Muscle of back (tissue), 3 donors: ENCODE measurements at regions not wholly inside any gene's neighbourhood (a gene's known extent, or its start where the extent isn't known, plus 50 kb on each side); places are given as distances from the start of the nearest gene placed in this dataset.
"Not testable (repeated sequence)": the region's sequence is repeated elsewhere in the genome, so short reads cannot be mapped to it uniquely, and the experiment has no call there.

ENCODE experiments used
- DNase-seq, 3 donors: peaks; one replicate each; pipeline versions ENCODE4 v3.0.0 to v3.0.0-alpha.2; 2013

- DNase-seq: no peak
Observed at GRCh38 chr2:77578354-77578753, 56.2 kb upstream of the LRRTM4 start.

GRCh38 chr2:77579076-77579769 lies 57.0 kb upstream of the LRRTM4 start:
- DNase-seq: no peak

GRCh38 chr2:77588438-77588837 lies 66.3 kb upstream of the LRRTM4 start:
- DNase-seq: no peak

- no peak for DNase-seq
Observed at GRCh38 chr2:77590298-77590917, 68.2 kb upstream of the LRRTM4 start.

- not testable (repeated sequence) for DNase-seq
Observed at GRCh38 chr2:77592955-77593354, 70.8 kb upstream of the LRRTM4 start.

GRCh38 chr2:77602771-77603170 lies 80.6 kb upstream of the LRRTM4 start:
- DNase-seq: peak in 2 of 3 donors; percentile 20 to 42

- no peak for DNase-seq
Observed at GRCh38 chr2:77604953-77605929, 83.1 kb upstream of the LRRTM4 start.

- DNase-seq: no peak
Observed at GRCh38 chr2:77608510-77608909, 86.3 kb upstream of the LRRTM4 start.

GRCh38 chr2:77629539-77629938 lies 107.4 kb upstream of the LRRTM4 start:
- no peak for DNase-seq

- no peak for DNase-seq
Observed at GRCh38 chr2:77631007-77631406, 108.8 kb upstream of the LRRTM4 start.

- no peak for DNase-seq
Observed at GRCh38 chr2:77633601-77634000, 111.4 kb upstream of the LRRTM4 start.

- no peak for DNase-seq
Observed at GRCh38 chr2:77640924-77641323, 118.7 kb upstream of the LRRTM4 start.

- DNase-seq: no peak
Observed at GRCh38 chr2:77642339-77642738, 120.2 kb upstream of the LRRTM4 start.

- DNase-seq: no peak
Observed at GRCh38 chr2:77649856-77650255, 127.7 kb upstream of the LRRTM4 start.

GRCh38 chr2:77652499-77652898 lies 130.3 kb upstream of the LRRTM4 start:
- no peak for DNase-seq

- DNase-seq: no peak
Observed at GRCh38 chr2:77664491-77664890, 142.3 kb upstream of the LRRTM4 start.

GRCh38 chr2:77666251-77666980 lies 144.2 kb upstream of the LRRTM4 start:
- DNase-seq: no peak

- DNase-seq: not testable (repeated sequence)
Observed at GRCh38 chr2:77684543-77685319, 162.6 kb upstream of the LRRTM4 start.

GRCh38 chr2:77712601-77713000 lies 190.4 kb upstream of the LRRTM4 start:
- DNase-seq: no peak

- DNase-seq: no peak
Observed at GRCh38 chr2:77713412-77713811, 191.2 kb upstream of the LRRTM4 start.

- no peak for DNase-seq
Observed at GRCh38 chr2:77720115-77720514, 197.9 kb upstream of the LRRTM4 start.
